IMR-90 (cell line): ENCODE measurements at regions not wholly inside any gene's neighbourhood (a gene's known extent, or its start where the extent isn't known, plus 50 kb on each side); places are given as distances from the start of the nearest gene placed in this dataset.

Source experiments
- MAFK ChIP-seq: IDR thresholded peaks from 2 replicates; pipeline ENCODE4 v1.6.1; 2012; ENCODE audit warnings: low read depth, low read length, improper control_type of control experiment
- RAD21 ChIP-seq: IDR thresholded peaks from 2 replicates; pipeline ENCODE4 v1.6.1; 2012; ENCODE audit warnings: low read length, improper control_type of control experiment
- RCOR1 ChIP-seq: IDR thresholded peaks from 2 replicates; pipeline ENCODE4 v1.6.1; 2012; ENCODE audit warnings: mild to moderate bottlenecking, low read length, improper control_type of control experiment; ENCODE audit not compliant: insufficient replicate concordance
- SMC3 ChIP-seq: fragments of 150-350 bp; IDR thresholded peaks from 2 replicates; pipeline ENCODE4 v1.6.1; 2016; ENCODE audit warnings: low read depth, mild to moderate bottlenecking, antibody characterized with exemption, low read length, moderate library complexity
- USF2 ChIP-seq: fragments of 150-350 bp; IDR thresholded peaks from 2 replicates; pipeline ENCODE4 v1.6.1; 2017; ENCODE audit warnings: mild to moderate bottlenecking, antibody characterized with exemption, low read length, low read depth
- TF ChIP-seq, protein P1 (sequence below): conservative IDR thresholded peaks from 2 replicates; pipeline ENCODE4 v1.5.1; 2012; ENCODE audit warnings: mild to moderate bottlenecking, low read depth, low read length, improper control_type of control experiment

DNA sequence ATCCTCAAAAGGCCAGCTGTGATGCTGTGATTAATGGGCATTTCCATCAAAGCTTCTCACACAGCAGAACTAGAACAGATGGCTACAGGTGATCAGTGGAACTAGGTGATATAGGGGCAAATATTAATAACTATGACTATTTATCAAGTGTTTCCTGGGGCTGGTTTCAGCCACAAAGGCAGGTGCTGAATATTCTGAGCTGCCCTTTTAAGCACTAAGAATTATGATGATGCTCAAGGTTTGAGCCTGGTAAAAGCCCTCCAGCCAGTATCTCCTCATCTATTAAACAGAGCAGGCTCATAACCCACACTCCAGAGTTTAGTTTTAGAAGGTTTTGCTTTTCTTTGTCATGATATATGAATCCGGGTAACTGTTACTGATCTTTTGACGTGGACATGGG is 129.5 kb upstream of the ACP3 start:
- TF ChIP-seq, protein P1, sequence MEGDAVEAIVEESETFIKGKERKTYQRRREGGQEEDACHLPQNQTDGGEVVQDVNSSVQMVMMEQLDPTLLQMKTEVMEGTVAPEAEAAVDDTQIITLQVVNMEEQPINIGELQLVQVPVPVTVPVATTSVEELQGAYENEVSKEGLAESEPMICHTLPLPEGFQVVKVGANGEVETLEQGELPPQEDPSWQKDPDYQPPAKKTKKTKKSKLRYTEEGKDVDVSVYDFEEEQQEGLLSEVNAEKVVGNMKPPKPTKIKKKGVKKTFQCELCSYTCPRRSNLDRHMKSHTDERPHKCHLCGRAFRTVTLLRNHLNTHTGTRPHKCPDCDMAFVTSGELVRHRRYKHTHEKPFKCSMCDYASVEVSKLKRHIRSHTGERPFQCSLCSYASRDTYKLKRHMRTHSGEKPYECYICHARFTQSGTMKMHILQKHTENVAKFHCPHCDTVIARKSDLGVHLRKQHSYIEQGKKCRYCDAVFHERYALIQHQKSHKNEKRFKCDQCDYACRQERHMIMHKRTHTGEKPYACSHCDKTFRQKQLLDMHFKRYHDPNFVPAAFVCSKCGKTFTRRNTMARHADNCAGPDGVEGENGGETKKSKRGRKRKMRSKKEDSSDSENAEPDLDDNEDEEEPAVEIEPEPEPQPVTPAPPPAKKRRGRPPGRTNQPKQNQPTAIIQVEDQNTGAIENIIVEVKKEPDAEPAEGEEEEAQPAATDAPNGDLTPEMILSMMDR: no peak
- TF ChIP-seq SMC3: no peak
- no peak for TF ChIP-seq RCOR1
- TF ChIP-seq USF2: no peak
- TF ChIP-seq MAFK: no peak
- TF ChIP-seq RAD21: no peak
